ENCODE measurements at regions not wholly inside any gene's neighbourhood (a gene's known extent, or its start where the extent isn't known, plus 50 kb on each side); places are given as distances from the start of the nearest gene placed in this dataset.

DNA sequence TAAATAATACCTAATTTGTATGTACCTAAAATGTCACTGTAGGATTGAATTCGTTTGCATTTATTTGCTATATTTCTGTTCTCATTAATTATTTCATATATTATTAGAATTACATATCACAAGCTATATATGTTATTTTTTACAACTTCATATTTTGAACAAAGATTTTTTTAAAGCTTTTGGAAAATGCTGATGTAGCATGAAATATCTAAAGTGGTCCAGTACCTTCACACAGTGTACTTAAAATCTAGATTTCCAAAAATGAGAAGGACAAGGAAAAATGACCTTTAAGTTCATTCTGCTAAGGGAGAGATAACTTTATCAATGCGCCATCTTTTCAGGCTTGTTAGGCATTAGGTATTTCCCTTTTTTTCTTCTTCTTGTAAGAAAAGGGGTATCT is 71.8 kb downstream of the LARP7 start:
- 83 to 90% (median 85%) methylated on average over 2 of the region's 2 CpGs for WGBS, 4 donors
- no peak overlapping the region for H3K4me3 ChIP-seq
- no peak for DNase-seq
- no peaks in the 10 kb centered on the region for H3K9me3 ChIP-seq (replicated peaks in 1 of 3)
- TF ChIP-seq POLR2A (IDR thresholded peaks at IDR 0.05) (no peak), CTCF (IDR thresholded peaks at IDR 0.05) (no peak)
- H3K36me3 ChIP-seq (replicated peaks in 1 of 2) = no peaks in the 10 kb centered on the region
- intact Hi-C loops (cut with DNase I) = no loop called here
- no peaks in the 10 kb centered on the region for H3K27me3 ChIP-seq
- H3K27ac ChIP-seq = no peak overlapping the region
- peaks cover 0 to 11% of the 10 kb centered on the region in 2 donors for H3K4me1 ChIP-seq (replicated peaks in 1 of 2)

DNA sequence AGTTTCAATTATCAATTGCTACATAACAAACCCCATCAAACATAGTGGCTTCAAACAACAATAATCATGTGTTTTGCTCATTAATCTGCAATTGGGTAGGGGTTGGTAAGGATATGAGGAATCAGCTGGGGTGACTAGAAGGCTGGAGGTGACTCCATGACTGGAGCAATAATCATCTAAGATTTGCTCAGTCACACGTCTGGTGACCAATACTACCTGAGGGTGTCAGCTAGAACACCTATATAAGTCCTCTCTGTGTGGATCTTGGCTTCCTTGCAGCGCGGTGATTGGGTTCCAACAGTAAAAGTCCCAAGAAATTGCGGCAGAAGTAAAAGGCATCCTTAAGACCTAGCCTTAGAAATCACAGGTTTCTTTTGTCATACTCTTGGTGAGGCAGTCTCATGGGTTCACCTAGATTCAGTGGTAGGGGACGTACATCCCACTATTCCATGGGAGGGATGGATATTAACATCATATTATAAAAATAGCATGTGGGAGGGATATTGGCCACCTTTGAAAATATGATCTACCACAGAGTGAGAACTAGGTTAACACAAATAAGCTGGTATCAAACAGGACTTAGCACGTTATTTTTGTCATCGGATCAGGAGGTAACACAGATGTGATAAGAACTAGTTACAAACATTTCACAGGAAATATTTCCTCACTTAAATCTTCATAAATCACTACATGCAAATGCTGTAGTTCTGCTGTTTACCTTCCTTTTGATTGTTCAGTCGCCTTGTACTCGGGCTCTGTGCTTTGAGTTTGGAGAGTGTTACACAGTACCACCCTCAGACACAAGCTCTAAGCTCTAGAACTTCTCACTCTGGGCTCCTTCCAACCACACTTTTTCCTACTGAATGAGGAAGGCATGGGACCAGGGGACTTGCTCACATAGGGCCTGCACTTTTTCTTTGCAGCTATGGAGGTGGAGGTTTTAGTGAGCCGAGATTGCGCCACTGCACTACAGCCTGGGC is 78.3 kb downstream of the LARP7 start:
- Histone ChIP-seq H3K36me3 (replicated peaks in 1 of 2) (no peaks in the 10 kb centered on the region), H3K27me3 (no peaks in the 10 kb centered on the region), H3K4me1 (replicated peaks in 1 of 2) (peaks cover 0 to 5% of the 10 kb centered on the region in 2 donors), H3K27ac (no peak overlapping the region), H3K9me3 (replicated peaks in 1 of 3) (no peaks in the 10 kb centered on the region), H3K4me3 (no peak overlapping the region)
- no peak for DNase-seq
- no peak for TF ChIP-seq POLR2A (IDR thresholded peaks at IDR 0.05)
- no peak for TF ChIP-seq CTCF (IDR thresholded peaks at IDR 0.05)
- intact Hi-C loops (cut with DNase I) = no loop called here
- 85 to 90% (median 88%) methylated on average over 11 of the region's 11 CpGs for WGBS, 4 donors

GRCh38 chr4:112717856-112718255 is 80.9 kb downstream of the LARP7 start:
- 54 to 78% (median 66%) methylated on average over 1 of the region's 1 CpG for WGBS, 4 donors
- Histone ChIP-seq H3K4me1 (replicated peaks in 1 of 2) (peaks cover 0 to 5% of the 10 kb centered on the region in 2 donors), H3K27me3 (no peaks in the 10 kb centered on the region), H3K36me3 (replicated peaks in 1 of 2) (no peaks in the 10 kb centered on the region), H3K27ac (no peak overlapping the region), H3K4me3 (no peak overlapping the region), H3K9me3 (replicated peaks in 1 of 3) (no peaks in the 10 kb centered on the region)
- TF ChIP-seq CTCF (IDR thresholded peaks at IDR 0.05) = no peak
- intact Hi-C loops (cut with DNase I) = no loop called here
- DNase-seq = no peak

DNA sequence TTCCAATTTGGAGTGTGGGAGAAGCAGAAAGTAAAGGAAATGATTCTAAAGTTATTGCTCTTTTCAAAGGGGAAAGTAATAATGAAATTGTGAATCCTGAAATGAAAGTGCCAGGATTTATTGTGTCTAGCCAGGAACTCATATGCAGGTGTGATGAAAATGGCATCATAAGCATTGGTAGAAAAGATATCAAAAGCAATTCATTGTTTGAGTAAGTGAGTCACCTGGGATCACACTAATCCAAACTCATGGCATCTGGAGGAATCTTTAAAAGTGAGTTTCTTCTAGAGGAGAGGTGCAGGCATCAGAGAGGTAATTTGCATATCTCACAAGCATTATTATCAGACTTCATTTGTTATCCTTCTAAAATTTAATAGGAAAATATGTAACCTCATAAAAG is 84.7 kb downstream of the LARP7 start:
- H3K4me1 ChIP-seq (replicated peaks in 1 of 2) = peaks cover 0 to 5% of the 10 kb centered on the region in 2 donors
- DNase-seq = no peak
- no peaks in the 10 kb centered on the region for H3K9me3 ChIP-seq (replicated peaks in 1 of 3)
- intact Hi-C loops (cut with DNase I) = no loop called here
- H3K4me3 ChIP-seq = no peak overlapping the region
- TF ChIP-seq CTCF (IDR thresholded peaks at IDR 0.05) (no peak), POLR2A (IDR thresholded peaks at IDR 0.05) (no peak)
- no peak overlapping the region for H3K27ac ChIP-seq
- H3K27me3 ChIP-seq = no peaks in the 10 kb centered on the region
- no peaks in the 10 kb centered on the region for H3K36me3 ChIP-seq (replicated peaks in 1 of 2)

All from adrenal gland (tissue), 9 donors.